Hepatocyte (in vitro differentiated cells): ENCODE measurements at regions not wholly inside any gene's neighbourhood (a gene's known extent, or its start where the extent isn't known, plus 50 kb on each side); places are given as distances from the start of the nearest gene placed in this dataset.

Experiments
- DNase-seq: peaks from one replicate; pipeline ENCODE4 v3.0.0-alpha.2; 2016; ENCODE audit warnings: low spot score
- H2AFZ ChIP-seq: fragments of 200-600 bp; sonication (generic); 2 replicates; pipeline ENCODE4 v1.6.0; 2016; ENCODE audit warnings: antibody characterized with exemption, mild to moderate bottlenecking
- H3K27ac ChIP-seq: fragments of 200-600 bp; sonication (generic); 2 replicates; pipeline ENCODE4 v1.5.1; 2016; ENCODE audit warnings: mild to moderate bottlenecking
- H3K27me3 ChIP-seq: fragments of 200-600 bp; sonication (generic); 2 replicates; pipeline ENCODE4 v1.6.1; 2016
- H3K36me3 ChIP-seq: fragments of 200-600 bp; sonication (generic); replicated peaks from 2 replicates; pipeline ENCODE4 v1.5.1; 2016; ENCODE audit warnings: low read depth; ENCODE audit not compliant: insufficient read depth
- H3K4me1 ChIP-seq: fragments of 200-600 bp; sonication (generic); 2 replicates; pipeline ENCODE4 v1.5.1; 2016; ENCODE audit warnings: mild to moderate bottlenecking, moderate library complexity; ENCODE audit not compliant: insufficient read depth
- H3K4me2 ChIP-seq: fragments of 200-600 bp; sonication (generic); 2 replicates; pipeline ENCODE4 v1.6.0; 2016
- H3K4me3 ChIP-seq: fragments of 200-600 bp; sonication (generic); 2 replicates; pipeline ENCODE4 v1.5.1; 2016; ENCODE audit warnings: mild to moderate bottlenecking
- H3K79me2 ChIP-seq: fragments of 200-600 bp; sonication (generic); 2 replicates; pipeline ENCODE4 v1.6.0; 2017; ENCODE audit warnings: mild to moderate bottlenecking
- H3K9me2 ChIP-seq: fragments of 200-600 bp; sonication (generic); replicated peaks from 2 replicates; pipeline ENCODE4 v1.6.0; 2017; ENCODE audit warnings: mild to moderate bottlenecking; ENCODE audit not compliant: insufficient read depth
- H3K9me3 ChIP-seq: fragments of 200-600 bp; sonication (generic); 2 replicates; pipeline ENCODE4 v1.5.1; 2016; ENCODE audit warnings: low read depth, mild to moderate bottlenecking
- H4K20me1 ChIP-seq: fragments of 200-600 bp; sonication (generic); 2 replicates; pipeline ENCODE4 v1.6.0; 2016; ENCODE audit warnings: mild to moderate bottlenecking; ENCODE audit not compliant: insufficient read depth, poor library complexity, severe bottlenecking
- EZH2 ChIP-seq: fragments of 200-600 bp; sonication (generic); IDR thresholded peaks from 2 replicates; pipeline ENCODE4 v1.6.1; 2016; ENCODE audit warnings: antibody characterized with exemption, mild to moderate bottlenecking, borderline replicate concordance
- EZH2phosphoT487 ChIP-seq: fragments of 200-600 bp; sonication (generic); IDR thresholded peaks from one replicate; pipeline ENCODE4 v1.6.1; 2018; ENCODE audit warnings: antibody characterized with exemption, mild to moderate bottlenecking, low read depth, moderate library complexity; ENCODE audit not compliant: unreplicated experiment, severe bottlenecking
- WGBS: methylation state at CpG from one replicate; pipeline ENCODE4 v1.1.6; 2016; ENCODE audit warnings: low lambda C conversion rate; ENCODE audit errors: missing lambda C conversion rate; 5-methylcytosine and 5-hydroxymethylcytosine counted together
- TF ChIP-seq, protein P1 (sequence below): fragments of 200-600 bp; sonication (generic); IDR thresholded peaks from 2 replicates; pipeline ENCODE4 v1.5.1; 2016; ENCODE audit warnings: antibody characterized with exemption, mild to moderate bottlenecking; ENCODE audit not compliant: poor library complexity

DNA sequence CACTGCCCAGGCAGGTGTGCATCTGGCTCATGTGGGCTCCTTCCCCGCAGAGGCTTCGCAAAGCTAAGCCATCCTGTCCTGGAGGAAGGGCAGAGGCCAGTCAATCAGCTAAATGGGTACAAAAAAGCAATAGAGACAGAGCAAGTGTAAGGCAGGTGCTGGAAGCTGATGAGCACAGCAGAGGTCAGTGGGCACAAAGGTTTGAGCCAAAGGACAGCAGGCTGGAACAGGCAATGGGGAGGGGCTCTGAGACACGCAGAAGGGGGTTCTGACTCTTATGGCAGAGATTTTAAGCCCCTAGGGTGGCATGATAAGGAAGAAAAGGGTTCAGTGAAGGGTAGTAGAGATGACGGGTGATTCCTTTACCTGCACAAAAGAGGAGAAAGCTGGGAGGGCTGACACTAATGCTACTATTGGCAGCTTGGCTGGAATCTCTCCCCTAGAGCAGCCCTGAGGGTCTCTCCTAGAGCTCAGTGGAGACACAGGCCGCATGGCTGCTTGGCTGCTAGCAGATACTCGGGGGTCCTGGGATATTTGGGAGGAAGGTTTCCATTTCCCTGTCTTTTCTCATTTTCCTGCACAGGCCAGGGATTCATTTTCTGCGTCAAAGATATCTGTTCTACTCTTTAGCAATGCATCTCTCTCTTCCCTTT lies 132.4 kb downstream of the MYCN start:
- no peaks in the 10 kb centered on the region for H3K9me2 ChIP-seq
- H2AFZ ChIP-seq = no peak overlapping the region
- 90% methylated on average over 7 of the region's 7 CpGs for WGBS
- H3K4me2 ChIP-seq = no peak overlapping the region
- no peak overlapping the region for H3K4me3 ChIP-seq
- H3K27me3 ChIP-seq = no peaks in the 10 kb centered on the region
- no peak for DNase-seq
- no peak overlapping the region for H3K27ac ChIP-seq
- H3K36me3 ChIP-seq = no peaks in the 10 kb centered on the region
- TF ChIP-seq, protein P1, sequence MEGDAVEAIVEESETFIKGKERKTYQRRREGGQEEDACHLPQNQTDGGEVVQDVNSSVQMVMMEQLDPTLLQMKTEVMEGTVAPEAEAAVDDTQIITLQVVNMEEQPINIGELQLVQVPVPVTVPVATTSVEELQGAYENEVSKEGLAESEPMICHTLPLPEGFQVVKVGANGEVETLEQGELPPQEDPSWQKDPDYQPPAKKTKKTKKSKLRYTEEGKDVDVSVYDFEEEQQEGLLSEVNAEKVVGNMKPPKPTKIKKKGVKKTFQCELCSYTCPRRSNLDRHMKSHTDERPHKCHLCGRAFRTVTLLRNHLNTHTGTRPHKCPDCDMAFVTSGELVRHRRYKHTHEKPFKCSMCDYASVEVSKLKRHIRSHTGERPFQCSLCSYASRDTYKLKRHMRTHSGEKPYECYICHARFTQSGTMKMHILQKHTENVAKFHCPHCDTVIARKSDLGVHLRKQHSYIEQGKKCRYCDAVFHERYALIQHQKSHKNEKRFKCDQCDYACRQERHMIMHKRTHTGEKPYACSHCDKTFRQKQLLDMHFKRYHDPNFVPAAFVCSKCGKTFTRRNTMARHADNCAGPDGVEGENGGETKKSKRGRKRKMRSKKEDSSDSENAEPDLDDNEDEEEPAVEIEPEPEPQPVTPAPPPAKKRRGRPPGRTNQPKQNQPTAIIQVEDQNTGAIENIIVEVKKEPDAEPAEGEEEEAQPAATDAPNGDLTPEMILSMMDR = no peak
- TF ChIP-seq EZH2 (no peak), EZH2phosphoT487 (no peak)
- no peaks in the 10 kb centered on the region for H3K79me2 ChIP-seq
- H3K4me1 ChIP-seq = peaks cover 31% of the 10 kb centered on the region
- H3K9me3 ChIP-seq = no peaks in the 10 kb centered on the region
- H4K20me1 ChIP-seq = no peaks in the 10 kb centered on the region

DNA sequence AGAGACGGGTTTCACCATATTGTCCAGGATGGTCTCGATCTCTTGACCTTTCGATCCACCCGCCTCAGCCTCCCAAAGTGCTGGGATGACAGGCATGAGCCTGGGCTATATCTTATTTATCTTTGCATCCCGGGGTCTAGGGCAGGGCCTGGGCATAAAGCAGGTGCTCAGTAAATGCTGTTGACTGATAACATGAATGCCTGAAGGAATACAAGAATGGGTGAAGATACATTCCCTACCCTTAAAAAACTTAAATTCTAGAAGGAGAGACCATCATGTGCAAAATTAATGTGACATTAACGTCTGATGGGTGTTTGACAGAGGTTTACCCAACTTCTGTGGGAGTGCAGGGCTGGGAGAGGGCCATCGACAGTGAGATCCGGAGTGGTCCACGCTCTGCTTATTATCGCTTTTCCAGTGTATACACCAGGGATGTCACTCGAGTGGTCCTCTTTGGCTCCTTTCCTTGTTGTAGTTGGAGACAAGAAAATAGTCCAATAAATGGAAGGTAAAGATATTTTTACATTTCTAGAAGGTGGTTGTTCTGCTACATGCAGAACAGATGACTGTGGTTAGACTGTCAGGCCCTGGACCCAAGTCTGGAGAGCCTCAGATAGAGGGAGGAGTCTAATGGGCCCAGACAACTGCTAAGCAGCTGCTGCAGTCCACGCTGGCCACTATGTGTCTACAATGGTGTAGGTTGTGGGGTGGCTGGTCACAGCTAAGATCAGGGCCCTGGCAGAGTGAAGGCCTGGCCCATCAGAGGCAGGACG lies 131.7 kb downstream of the MYCN start:
- peaks cover 33% of the 10 kb centered on the region for H3K4me1 ChIP-seq
- H2AFZ ChIP-seq = no peak overlapping the region
- no peak overlapping the region for H3K4me3 ChIP-seq
- H3K9me2 ChIP-seq = no peaks in the 10 kb centered on the region
- no peak overlapping the region for H3K27ac ChIP-seq
- no peaks in the 10 kb centered on the region for H3K79me2 ChIP-seq
- no peak for TF ChIP-seq EZH2phosphoT487
- TF ChIP-seq, protein P1 = no peak
- H3K36me3 ChIP-seq = no peaks in the 10 kb centered on the region
- no peak for DNase-seq
- WGBS = 93% methylated on average over 13 of the region's 13 CpGs
- no peak overlapping the region for H3K4me2 ChIP-seq
- no peaks in the 10 kb centered on the region for H4K20me1 ChIP-seq
- no peaks in the 10 kb centered on the region for H3K9me3 ChIP-seq
- H3K27me3 ChIP-seq = no peaks in the 10 kb centered on the region

DNA sequence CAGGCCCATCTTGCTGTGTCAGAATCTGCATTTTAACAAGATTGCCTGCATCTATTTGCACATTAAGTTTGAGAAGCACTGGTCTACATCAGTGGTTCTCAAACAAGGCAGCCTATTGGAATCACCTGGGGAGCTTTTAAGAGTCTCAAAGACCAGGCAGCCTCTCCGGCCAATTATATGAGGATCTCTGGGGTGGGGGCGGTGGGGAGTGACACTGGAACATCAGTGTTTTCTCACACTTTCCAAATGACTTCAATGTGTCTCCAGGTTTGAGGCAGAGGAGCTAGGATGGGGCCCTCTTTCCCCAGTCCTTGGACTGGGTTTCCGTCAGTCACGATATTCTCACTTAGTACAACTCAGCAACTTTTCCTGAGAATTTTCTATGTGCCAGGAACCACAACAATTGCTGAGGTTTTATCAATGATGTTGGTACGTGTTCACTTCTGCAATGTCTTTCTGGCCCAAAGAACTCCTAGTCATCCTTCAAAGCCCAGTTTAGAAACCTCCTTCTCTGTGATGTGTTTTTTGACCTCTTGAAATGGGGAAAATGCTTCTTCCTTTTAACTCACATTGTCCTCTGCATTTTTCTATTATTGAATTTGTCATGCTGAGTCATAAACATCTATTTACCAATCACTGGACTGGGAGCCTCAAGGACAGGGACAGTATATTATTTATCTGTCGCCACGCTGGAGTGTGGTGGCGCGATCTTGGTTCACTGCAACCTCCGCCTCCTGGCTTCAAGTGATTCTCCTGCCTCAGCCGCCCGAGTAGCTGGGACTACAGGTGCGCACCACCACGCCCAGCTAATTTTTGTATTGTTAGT lies 130.9 kb downstream of the MYCN start:
- Histone ChIP-seq H3K27me3 (no peaks in the 10 kb centered on the region), H3K36me3 (no peaks in the 10 kb centered on the region), H2AFZ (peak overlapping the region; percentile 54), H3K4me2 (no peak overlapping the region), H3K9me3 (no peaks in the 10 kb centered on the region), H3K4me3 (no peak overlapping the region), H3K79me2 (no peaks in the 10 kb centered on the region), H3K27ac (peak overlapping the region; percentile 88), H3K9me2 (no peaks in the 10 kb centered on the region), H4K20me1 (no peaks in the 10 kb centered on the region), H3K4me1 (peaks cover 33% of the 10 kb centered on the region)
- 94% methylated on average over 14 of the region's 14 CpGs for WGBS
- no peak for TF ChIP-seq EZH2
- TF ChIP-seq, protein P1 = no peak
- no peak for DNase-seq
